Hindlimb muscle (tissue), 1 donor: ENCODE measurements at regions not wholly inside any gene's neighbourhood (a gene's known extent, or its start where the extent isn't known, plus 50 kb on each side); places are given as distances from the start of the nearest gene placed in this dataset.
A peak's percentile ranks its signal among the peaks of the same experiment; 100 is the strongest.
"Not testable (repeated sequence)": the region's sequence is repeated elsewhere in the genome, so short reads cannot be mapped to it uniquely, and the experiment has no call there.

Experiments
- DNase-seq: peaks from one replicate; pipeline ENCODE4 v3.0.0-alpha.2; 2013

DNA sequence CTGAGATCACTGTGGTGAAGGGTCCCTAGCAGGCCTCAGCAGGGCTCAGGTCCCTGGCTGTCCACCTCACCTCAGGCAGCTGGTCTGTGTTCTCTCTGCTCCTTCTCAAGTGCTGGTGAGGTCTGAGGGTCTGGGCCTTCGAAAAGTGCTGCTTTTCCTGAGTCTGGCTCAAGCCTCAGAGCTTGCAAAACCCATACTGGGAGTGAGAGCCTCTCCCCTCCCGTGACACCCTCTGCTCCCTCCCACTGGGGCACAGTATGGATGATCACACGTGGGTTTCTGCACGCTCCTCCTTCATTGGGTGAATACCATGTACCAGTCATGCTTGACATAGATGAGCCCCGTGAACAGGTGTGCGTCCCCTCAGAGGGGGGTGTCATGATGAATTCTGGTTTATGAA, 73.3 kb upstream of the WASF3 start:
- no peak for DNase-seq

DNA sequence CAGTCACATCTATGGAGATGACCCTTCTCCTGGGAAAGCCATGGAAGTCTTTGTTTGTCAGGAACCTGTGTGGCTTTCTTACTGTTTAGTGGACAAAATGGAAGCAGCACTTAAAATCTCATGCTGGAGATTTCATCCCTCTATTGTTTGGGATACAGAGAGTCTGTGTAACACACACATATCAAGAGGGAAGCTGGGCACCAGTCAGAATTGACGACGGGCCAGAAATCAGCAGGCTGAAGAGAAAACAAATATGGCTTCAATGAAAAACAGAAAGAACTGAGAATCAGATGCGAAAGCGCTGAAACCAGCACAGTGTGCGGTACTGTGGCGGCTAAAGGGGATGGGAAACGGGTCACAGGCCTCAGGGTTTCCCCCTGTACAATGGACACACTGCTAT, 72.2 kb upstream of the WASF3 start:
- DNase-seq: no peak

DNA sequence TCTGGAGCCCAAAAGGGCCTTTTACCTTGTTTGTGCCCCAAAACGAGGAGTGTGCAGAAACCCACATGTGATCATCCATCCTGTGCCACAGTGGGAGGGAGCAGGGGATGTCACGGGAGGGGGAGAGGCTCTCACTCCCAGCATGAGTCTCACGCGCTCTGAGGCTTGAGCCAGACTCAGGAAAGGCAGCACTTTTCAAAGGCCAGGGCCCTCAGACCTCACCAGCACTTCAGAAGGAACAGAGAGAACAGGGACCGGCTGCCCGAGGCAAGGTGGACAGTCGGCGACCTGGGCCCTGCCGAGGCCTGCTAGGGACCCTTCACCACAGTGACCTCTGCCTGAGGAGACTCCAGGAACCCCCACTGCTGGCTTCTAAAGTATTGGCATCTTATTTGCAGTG, 71.7 kb upstream of the WASF3 start:
- DNase-seq: no peak

DNA sequence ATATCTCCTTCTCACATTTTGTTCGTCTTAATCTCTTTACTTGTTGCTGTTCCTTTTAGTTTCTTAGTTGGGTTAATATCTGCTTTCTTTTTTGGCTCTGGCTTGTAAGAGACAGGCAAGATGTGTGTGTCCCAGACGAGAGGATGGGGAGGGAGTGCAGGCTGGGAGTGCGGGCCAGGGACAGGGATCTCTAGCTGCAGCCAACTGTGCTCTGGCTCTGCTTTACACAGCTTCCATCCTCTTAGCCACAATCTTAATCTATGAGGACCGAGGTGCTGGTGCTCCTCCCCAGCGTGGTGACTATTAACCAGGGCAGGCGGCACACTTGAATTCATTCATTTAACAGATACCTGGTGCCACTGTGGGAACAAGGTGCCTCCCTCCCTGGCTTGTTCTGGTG, 70.9 kb upstream of the WASF3 start:
- DNase-seq: no peak

DNA sequence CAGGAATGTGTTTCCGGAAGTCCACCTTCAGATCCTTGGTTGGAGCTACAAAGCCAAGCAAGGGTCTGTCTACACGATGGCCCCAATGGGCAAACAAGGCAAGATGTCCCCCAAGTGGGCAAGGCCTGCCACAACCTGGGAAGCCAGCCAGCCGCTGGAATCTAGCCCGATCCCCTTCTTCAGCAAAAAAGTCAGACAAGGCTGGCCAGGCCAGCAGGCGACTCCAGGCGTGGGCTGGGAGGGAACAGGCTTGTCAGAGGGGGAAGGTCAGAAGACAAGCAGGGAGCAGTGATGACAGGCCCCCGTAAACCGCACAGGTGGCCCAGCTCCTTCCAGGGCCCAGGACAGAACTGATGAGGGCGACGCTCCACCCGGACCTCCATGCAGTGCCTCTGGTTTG, 69.7 kb upstream of the WASF3 start:
- no peak for DNase-seq

DNA sequence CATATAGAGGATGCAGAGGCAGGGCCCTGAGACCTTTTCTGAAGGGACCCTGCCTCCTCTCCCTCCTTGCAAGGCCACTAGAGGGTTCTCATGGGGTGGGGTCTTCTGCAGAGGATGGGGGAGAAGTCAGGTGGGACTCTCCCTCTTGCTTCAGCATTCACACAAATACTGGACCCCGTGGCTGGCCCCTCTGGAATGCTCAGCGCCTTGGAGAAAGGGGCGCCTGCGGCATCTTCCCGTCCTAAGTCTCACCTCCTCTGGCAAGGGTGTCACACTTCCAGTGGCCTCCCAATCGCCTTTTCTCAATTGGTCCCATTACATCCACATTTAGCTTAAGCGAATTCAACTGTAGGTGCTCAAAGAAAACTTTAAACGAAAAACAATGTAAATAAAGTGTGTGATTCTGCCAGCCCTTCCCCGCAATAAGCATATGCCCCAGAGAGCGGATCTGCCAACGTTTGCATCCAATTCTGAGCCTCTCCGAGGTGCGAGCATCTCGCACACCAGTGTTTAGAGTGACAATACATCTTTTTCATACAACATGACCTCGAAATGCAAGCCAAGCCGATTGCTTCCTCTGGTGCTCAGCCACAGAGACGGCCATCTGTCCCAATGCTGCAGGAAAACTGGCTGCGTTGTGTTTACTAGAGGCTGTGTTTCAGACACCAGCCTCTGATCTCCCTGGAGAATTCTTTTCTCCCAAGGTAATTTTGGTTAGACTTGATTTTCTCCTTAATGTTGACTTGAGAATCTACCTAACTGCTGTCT, 69.1 kb upstream of the WASF3 start:
- no peak for DNase-seq

DNA sequence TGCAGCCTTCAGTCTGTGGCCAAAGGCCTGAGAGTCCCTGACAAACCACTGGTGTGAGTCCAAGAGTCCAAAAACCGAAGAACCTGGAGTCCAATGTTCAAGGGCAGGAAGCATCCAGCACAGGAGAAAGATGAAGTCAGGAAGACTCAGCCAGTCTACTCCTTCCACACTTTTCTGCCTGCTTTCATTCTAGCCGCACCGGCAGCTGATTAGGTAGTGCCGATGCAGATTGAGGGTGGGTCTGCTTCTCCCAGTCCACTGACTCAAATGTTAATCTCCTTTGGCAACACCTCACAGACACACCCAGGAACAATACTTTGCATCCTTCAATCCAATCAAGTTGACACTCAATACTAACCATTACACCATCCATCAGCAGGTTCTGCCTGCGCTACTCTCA, 65.2 kb upstream of the WASF3 start:
- DNase-seq: not testable (repeated sequence)

DNA sequence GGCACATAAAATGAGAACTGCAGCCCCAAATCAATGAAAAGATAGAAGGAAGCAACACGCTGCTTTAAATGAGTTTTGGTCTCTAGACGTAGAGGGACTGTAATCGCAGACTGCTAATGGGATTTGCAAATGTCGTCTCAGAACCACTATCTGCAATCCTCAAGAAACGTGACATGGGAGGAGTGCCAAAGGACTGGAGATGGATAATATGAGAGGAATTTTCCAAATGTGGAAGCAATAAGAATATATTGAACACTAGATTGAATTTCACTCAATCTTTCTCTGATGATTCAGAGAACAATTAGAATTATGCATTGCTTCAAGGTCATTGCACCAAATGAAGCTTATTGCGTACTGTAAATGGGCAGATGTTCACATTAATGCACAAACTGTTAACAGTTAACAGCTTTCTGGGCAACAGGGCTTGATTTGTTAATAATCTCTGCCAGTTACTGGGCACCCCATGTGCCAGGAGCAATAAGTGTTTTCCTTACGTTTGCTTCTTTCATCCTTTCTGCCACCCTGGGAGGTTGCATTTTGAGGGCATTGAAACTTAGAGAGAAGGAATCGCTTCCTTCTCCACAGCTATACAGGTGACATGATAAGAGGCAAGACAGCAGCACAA, 62.8 kb upstream of the WASF3 start:
- DNase-seq: no peak

DNA sequence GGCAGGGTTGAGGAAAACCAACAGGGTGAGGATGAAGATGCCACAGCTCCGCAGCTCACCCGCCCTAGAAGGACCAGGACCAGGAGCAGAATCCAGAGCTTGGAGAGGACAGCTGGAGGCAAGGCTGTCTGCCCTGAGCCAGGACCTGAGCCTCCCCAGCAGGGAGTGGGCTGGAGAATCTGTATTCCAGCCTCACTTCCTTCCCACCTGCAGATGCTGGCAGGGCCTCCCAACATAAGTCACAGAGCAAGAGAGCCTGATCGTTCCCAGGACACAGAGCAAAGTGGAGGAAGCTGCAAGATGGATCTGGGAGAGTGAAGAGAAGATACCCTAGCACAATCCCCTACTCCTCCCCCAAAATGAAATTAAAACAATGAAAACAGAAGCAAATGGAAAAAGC, 61.7 kb upstream of the WASF3 start:
- no peak for DNase-seq

DNA sequence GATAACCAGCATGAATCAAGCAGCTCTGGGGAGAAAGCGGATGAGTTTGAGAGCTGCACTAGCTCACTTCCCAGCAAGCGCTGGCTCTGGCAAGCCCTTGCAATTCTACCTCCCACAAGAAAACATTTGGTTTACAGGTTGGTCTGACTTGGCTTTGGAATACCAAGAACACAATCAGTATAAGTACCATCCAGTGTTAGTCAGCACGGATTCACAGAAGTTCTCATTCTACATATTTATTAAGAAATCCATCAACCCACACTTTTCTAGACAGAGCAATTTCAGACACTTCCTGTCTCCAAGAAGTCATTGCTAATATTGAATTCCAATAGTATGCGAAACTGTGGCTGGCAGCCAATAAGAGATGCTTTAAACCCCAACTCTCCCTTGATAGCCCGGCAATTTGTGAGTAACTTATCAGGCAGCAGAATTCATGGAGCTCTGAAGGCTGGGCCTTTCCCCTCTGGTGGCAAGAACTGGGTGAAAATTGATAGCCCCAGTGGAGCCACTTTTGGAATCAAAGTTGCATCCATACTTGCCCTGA, 59.4 kb upstream of the WASF3 start:
- no peak for DNase-seq

DNA sequence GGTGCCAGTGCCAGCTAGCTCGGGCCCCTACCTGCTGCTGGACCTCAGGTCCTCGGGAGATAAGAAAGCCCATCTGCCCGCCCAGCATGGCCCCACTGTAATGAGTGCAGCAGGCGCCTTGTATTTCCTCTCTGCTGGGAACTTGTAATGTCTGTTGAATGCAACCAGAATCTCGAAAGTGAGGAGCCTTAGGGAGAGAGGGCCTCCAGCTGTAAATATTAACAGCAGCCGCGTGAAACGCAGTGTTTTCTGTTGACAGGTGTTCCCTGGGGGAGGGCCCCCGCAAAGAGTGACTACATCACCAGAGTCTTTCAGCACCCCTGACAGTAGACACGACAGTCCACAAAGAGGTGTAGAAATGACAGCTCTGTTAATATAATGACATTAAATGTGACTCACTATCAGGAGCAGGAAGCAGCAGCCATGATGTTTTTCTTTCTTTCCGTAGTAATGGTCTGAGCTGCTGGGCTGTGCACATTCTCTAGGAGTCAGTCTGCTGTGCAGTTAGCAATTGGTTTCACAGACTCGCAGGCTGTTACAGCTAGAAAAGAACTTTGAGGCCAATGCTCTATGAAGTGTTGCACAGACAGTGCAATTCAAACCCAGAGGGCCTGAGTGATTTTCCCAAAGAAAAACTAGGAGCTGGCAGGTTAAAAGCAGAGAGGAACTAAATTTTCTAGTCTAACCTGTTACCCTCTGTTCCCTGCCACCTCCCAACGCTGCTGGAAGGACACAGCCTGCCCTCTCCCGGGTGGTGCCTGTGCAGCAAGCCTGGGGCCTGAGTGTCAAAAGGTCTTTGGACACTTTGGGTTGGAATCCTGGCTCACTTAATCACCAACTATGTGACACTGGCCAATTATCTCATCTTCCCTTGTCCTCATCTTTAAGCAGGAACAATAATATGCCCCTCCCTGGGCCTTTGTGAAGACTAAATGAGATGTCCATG, 58.6 kb upstream of the WASF3 start:
- DNase-seq: no peak

DNA sequence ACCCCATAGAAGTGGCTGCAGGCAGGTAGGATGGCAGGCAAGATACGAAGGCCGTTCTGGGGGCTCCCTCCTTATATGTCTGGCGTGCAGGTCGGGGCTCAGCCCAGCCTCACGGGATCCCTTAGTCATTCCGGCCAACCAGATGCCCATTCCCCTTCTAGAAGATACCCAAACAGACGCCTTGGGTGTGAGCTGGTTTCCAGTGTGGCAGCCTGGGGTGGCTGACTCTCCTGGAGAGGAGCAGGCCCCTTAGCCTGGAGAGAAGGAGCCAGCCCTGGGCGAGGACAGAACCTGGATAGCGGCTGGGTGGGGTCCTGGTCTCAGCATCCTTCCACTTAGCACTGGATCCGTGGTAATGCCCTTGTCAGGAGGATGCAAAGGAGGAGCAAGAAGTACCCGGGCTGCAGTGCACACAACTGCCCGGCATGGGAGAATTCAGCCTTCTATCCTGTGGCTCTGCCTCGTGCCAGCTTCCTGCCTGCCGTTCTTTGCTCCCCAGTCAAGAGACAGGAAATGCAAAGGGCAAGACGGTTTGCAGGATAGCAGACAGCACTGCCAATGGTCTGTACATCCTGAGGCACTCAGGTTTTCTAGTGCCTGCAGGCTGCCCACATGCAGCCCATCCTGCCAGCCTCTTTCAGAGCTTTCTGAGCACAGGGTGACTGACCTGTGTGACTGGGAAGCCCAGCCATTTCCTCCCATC, 56.7 kb upstream of the WASF3 start:
- DNase-seq: no peak

DNA sequence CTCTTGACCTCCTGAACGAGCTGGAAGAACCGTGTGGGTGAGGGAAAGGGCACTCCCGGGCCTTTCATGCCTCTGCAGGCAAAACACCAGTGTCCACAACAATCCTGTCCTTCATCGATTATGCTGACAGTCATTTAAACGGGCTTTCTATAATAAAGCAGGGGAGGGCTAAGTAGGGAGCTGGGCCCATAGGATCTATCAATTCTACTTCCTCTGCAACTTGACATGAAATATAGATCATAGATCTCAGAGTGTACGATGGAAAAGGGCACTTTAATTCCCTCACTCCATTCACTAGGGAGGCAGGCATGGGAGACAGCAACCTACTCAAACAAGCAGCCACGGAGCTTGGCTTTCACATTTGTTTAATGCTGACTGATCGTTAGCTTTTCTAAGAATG, 55.8 kb upstream of the WASF3 start:
- DNase-seq: no peak

DNA sequence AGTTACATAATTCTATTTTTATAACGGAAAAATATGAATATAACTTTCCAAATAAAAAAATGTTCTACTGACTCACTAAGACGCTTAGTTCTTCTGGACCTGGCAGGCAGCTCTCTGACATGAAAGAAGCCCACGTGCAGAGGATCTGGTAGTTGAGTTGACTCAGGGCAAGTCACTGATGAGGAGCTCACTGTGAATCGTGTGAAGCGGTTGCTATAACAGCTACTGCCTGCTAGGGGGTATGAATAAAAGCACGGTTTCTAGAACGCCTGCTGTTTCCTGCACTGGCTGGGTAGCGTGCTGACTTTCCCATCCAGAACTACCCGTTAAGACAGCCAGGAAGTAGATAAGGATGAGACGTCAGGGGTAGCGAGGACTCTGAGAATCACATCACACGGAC, 54.7 kb upstream of the WASF3 start:
- DNase-seq: peak; percentile 49

DNA sequence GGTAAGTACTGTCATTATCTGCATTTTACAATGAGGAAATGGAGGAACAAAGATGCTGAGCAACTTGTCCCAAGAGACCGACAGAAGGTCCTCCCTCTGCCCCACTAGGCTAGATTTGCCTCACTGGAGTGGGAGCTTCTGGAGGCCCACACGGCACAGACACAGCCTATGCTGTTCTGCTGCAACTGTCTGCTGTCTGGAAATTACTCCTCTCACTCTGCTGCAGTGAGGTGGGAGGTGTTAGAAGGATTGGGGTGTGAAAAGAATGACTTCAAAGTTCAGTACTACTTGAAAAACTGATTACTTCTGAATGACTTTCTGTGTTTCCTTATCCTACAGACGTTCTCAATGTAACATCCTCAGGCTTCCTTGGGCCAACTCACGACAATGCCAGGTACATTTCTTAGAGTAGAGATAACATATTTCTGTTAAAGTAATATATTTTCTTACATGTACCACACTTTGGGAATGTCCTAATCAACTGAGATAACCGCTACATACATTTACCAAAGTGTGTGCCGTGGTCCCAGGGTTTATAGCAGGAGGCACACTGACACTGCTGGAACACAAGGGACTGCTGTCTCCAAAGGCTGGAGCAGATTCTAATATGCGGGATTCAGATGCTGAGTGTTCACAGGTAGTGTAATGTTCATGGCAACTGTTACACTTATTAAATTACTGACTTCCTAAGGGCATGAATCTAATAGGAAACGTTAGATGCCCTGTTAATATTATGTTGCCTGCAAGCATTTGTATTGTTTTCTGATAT, 53.5 kb upstream of the WASF3 start:
- DNase-seq: no peak
